Neural cell (in vitro differentiated cells): ENCODE measurements at regions not wholly inside any gene's neighbourhood (a gene's known extent, or its start where the extent isn't known, plus 50 kb on each side); places are given as distances from the start of the nearest gene placed in this dataset.

Source experiments
- H2AFZ ChIP-seq: fragments of 200-600, 300-800 bp; sonication (generic), shearing (Covaris generic); 2 replicates; pipeline ENCODE4 v1.6.0; 2014; ENCODE audit warnings: low read depth, mild to moderate bottlenecking, antibody characterized with exemption, low read length, moderate library complexity
- H3F3A ChIP-seq: fragments of 200-600 bp; shearing (Covaris generic); 2 replicates; pipeline ENCODE4 v1.6.1; 2016; ENCODE audit warnings: mild to moderate bottlenecking, moderate library complexity, mixed read lengths, antibody characterized with exemption, low read length; ENCODE audit not compliant: insufficient read depth, poor library complexity, severe bottlenecking
- H3K27ac ChIP-seq: fragments of 200-600, 300-800 bp; sonication (generic), shearing (Covaris generic); 2 replicates; pipeline ENCODE4 v1.5.1; 2014; ENCODE audit warnings: mild to moderate bottlenecking, low read length, moderate library complexity
- H3K27me3 ChIP-seq: fragments of 300-800, 200-600 bp; sonication (generic), shearing (Covaris generic); 2 replicates; pipeline ENCODE4 v1.6.0; 2014; ENCODE audit warnings: mild to moderate bottlenecking, low read depth, low read length, moderate library complexity; ENCODE audit not compliant: insufficient read depth
- H3K36me3 ChIP-seq: fragments of 300-800, 200-600 bp; sonication (generic), shearing (Covaris generic); 2 replicates; pipeline ENCODE4 v1.5.1; 2014; ENCODE audit warnings: mild to moderate bottlenecking, antibody characterized with exemption, low read length, moderate library complexity; ENCODE audit not compliant: insufficient read depth
- H3K4me2 ChIP-seq: fragments of 300-800, 200-600 bp; sonication (generic), shearing (Covaris generic); 2 replicates; pipeline ENCODE4 v1.6.0; 2014; ENCODE audit warnings: mild to moderate bottlenecking, low read length
- H3K4me3 ChIP-seq: fragments of 300-800, 200-600 bp; sonication (generic), shearing (Covaris generic); 2 replicates; pipeline ENCODE4 v1.5.1; 2014; ENCODE audit warnings: mild to moderate bottlenecking, low read length, moderate library complexity
- H3K79me2 ChIP-seq: fragments of 200-600 bp; shearing (Covaris generic); replicated peaks from 2 replicates; pipeline ENCODE4 v1.6.0; 2014; ENCODE audit warnings: mild to moderate bottlenecking, low read length, moderate library complexity; ENCODE audit not compliant: insufficient read depth
- H3K9ac ChIP-seq: fragments of 300-800, 200-600 bp; sonication (generic), shearing (Covaris generic); 2 replicates; pipeline ENCODE4 v1.6.1; 2016; ENCODE audit warnings: mild to moderate bottlenecking, low read length, mixed read lengths
- H3K9me2 ChIP-seq: fragments of 200-600 bp; shearing (Covaris generic); 2 replicates; pipeline ENCODE4 v1.6.1; 2016; ENCODE audit warnings: mild to moderate bottlenecking, low read length, mixed read lengths; ENCODE audit not compliant: insufficient read depth
- H3K9me3 ChIP-seq: fragments of 200-600, 300-800 bp; sonication (generic), shearing (Covaris generic); 2 replicates; pipeline ENCODE4 v1.6.1; 2016; ENCODE audit warnings: mild to moderate bottlenecking, mixed run types, low read length, moderate library complexity, mixed read lengths
- H4K20me1 ChIP-seq: fragments of 200-600 bp; shearing (Covaris generic); 2 replicates; pipeline ENCODE4 v1.6.1; 2016; ENCODE audit warnings: mild to moderate bottlenecking, mixed run types; ENCODE audit not compliant: insufficient read depth
- EP300 ChIP-seq: fragments of 450-650 bp; conservative IDR thresholded peaks from 2 replicates; pipeline ENCODE4 v1.6.1; 2014; ENCODE audit warnings: antibody characterized with exemption, mild to moderate bottlenecking, moderate library complexity; ENCODE audit not compliant: poor library complexity, severe bottlenecking
- EZH2 ChIP-seq: fragments of 200-600, 300-800 bp; shearing (Covaris generic), sonication (generic); IDR thresholded peaks from 2 replicates; pipeline ENCODE4 v1.6.1; 2014; ENCODE audit warnings: antibody characterized with exemption, low read length, borderline replicate concordance, mild to moderate bottlenecking; ENCODE audit not compliant: insufficient read depth, poor library complexity, severe bottlenecking
- MXI1 ChIP-seq: fragments of 450-650 bp; conservative IDR thresholded peaks from 2 replicates; pipeline ENCODE4 v1.6.1; 2014; ENCODE audit warnings: antibody characterized with exemption, mild to moderate bottlenecking; ENCODE audit not compliant: poor library complexity, severe bottlenecking
- POLR2AphosphoS5 ChIP-seq: IDR thresholded peaks from 2 replicates; pipeline ENCODE4 v1.6.1; 2012
- RAD21 ChIP-seq: fragments of 450-650 bp; conservative IDR thresholded peaks from 2 replicates; pipeline ENCODE4 v1.6.1; 2014; ENCODE audit warnings: antibody characterized with exemption, mild to moderate bottlenecking, moderate library complexity
- SMC3 ChIP-seq: fragments of 450-650 bp; conservative IDR thresholded peaks from 2 replicates; pipeline ENCODE4 v1.6.1; 2014; ENCODE audit warnings: antibody characterized with exemption, mild to moderate bottlenecking, moderate library complexity; ENCODE audit not compliant: poor library complexity
- TAF1 ChIP-seq: IDR thresholded peaks from 2 replicates; pipeline ENCODE4 v1.6.1; 2012; ENCODE audit warnings: low read depth
- TF ChIP-seq, protein P1 (sequence below): fragments of 450-650 bp; IDR thresholded peaks from 2 replicates; pipeline ENCODE4 v1.5.1; 2014; ENCODE audit warnings: antibody characterized with exemption, mild to moderate bottlenecking, moderate library complexity; ENCODE audit not compliant: poor library complexity, severe bottlenecking
- TF ChIP-seq, protein P2 (sequence below): IDR thresholded peaks from 2 replicates; pipeline ENCODE4 v1.6.1; 2012; ENCODE audit warnings: borderline replicate concordance

DNA sequence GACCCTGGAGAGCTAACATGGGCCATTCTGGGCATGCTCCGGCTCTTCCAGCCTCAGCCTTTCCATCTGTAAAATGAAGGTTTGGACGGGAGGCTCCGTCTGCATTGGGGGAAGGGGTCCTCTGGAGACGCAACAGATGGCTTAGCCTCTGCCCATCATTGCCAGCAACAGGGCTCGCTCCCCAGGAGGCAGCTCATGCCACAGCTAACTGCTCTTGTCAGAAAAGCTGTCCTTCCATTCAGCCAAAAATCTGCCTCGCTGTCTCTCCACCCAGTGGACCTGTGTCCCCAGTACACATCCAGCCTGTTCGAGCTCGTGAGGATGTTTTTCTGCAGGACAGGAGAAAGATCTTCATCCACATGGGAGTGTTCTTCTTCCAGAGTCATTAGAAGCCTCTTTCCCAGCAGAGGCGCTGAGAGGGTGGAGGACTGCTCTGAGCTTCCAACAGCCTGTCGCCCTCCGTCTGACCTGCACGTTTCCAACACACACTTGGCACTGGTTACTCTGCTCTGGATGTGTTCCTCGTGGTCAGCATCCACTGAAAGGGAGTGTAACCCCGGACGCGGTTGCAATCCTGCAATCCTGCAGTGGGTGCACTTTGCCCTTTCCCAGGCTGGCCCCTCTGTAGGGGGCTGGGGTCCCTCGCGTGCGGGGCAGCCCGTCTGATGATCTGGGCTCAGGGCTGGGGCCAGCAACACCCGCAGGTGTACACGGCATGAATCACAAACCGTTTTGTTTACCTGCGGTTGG, 1340.9 kb downstream of the TBC1D22A start:
- no peak overlapping the region for H3K27ac ChIP-seq
- H3K79me2 ChIP-seq: no peaks in the 10 kb centered on the region
- H2AFZ ChIP-seq: no peak overlapping the region
- no peaks in the 10 kb centered on the region for H3F3A ChIP-seq
- TF ChIP-seq EP300 (no peak), MXI1 (no peak), TAF1 (no peak), SMC3 (no peak), RAD21 (no peak), POLR2AphosphoS5 (no peak), EZH2 (no peak)
- TF ChIP-seq, protein P1, sequence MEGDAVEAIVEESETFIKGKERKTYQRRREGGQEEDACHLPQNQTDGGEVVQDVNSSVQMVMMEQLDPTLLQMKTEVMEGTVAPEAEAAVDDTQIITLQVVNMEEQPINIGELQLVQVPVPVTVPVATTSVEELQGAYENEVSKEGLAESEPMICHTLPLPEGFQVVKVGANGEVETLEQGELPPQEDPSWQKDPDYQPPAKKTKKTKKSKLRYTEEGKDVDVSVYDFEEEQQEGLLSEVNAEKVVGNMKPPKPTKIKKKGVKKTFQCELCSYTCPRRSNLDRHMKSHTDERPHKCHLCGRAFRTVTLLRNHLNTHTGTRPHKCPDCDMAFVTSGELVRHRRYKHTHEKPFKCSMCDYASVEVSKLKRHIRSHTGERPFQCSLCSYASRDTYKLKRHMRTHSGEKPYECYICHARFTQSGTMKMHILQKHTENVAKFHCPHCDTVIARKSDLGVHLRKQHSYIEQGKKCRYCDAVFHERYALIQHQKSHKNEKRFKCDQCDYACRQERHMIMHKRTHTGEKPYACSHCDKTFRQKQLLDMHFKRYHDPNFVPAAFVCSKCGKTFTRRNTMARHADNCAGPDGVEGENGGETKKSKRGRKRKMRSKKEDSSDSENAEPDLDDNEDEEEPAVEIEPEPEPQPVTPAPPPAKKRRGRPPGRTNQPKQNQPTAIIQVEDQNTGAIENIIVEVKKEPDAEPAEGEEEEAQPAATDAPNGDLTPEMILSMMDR: no peak
- TF ChIP-seq, protein P2, sequence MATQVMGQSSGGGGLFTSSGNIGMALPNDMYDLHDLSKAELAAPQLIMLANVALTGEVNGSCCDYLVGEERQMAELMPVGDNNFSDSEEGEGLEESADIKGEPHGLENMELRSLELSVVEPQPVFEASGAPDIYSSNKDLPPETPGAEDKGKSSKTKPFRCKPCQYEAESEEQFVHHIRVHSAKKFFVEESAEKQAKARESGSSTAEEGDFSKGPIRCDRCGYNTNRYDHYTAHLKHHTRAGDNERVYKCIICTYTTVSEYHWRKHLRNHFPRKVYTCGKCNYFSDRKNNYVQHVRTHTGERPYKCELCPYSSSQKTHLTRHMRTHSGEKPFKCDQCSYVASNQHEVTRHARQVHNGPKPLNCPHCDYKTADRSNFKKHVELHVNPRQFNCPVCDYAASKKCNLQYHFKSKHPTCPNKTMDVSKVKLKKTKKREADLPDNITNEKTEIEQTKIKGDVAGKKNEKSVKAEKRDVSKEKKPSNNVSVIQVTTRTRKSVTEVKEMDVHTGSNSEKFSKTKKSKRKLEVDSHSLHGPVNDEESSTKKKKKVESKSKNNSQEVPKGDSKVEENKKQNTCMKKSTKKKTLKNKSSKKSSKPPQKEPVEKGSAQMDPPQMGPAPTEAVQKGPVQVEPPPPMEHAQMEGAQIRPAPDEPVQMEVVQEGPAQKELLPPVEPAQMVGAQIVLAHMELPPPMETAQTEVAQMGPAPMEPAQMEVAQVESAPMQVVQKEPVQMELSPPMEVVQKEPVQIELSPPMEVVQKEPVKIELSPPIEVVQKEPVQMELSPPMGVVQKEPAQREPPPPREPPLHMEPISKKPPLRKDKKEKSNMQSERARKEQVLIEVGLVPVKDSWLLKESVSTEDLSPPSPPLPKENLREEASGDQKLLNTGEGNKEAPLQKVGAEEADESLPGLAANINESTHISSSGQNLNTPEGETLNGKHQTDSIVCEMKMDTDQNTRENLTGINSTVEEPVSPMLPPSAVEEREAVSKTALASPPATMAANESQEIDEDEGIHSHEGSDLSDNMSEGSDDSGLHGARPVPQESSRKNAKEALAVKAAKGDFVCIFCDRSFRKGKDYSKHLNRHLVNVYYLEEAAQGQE: no peak
- no peaks in the 10 kb centered on the region for H3K36me3 ChIP-seq
- no peaks in the 10 kb centered on the region for H3K9me2 ChIP-seq
- H3K4me2 ChIP-seq: no peak overlapping the region
- H3K9me3 ChIP-seq: no peaks in the 10 kb centered on the region
- no peak overlapping the region for H3K9ac ChIP-seq
- H4K20me1 ChIP-seq: no peaks in the 10 kb centered on the region
- H3K27me3 ChIP-seq: no peaks in the 10 kb centered on the region
- H3K4me3 ChIP-seq: no peak overlapping the region

DNA sequence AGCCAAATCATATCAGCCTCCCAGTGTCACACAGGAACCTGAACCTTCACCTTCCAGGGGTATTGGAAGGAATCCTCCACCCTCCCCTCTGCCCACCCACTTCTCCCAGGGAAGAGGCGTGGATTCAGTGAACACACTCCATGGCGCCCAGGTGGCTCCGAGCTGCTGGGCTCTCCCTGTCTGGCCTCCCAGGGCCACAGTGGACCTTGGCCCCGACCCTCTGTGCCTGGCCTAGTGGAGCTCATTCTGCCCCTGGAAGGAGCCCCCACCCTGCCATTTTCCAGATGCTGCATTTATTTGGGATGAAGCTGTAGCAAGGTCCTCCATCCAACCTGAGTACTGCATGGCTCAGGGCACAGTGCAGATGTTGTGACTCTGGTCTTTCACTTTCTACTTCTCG, 1340.1 kb downstream of the TBC1D22A start:
- TF ChIP-seq EP300 (no peak), POLR2AphosphoS5 (no peak), TAF1 (no peak), RAD21 (no peak), MXI1 (no peak), SMC3 (no peak), EZH2 (no peak)
- TF ChIP-seq, protein P2: no peak
- TF ChIP-seq, protein P1: no peak
- Histone ChIP-seq H4K20me1 (no peaks in the 10 kb centered on the region), H3K27ac (no peak overlapping the region), H3K27me3 (no peaks in the 10 kb centered on the region), H3K9me2 (no peaks in the 10 kb centered on the region), H3K36me3 (no peaks in the 10 kb centered on the region), H3K9ac (no peak overlapping the region), H2AFZ (no peak overlapping the region), H3K4me3 (no peak overlapping the region), H3K9me3 (no peaks in the 10 kb centered on the region), H3K4me2 (no peak overlapping the region), H3K79me2 (no peaks in the 10 kb centered on the region), H3F3A (no peaks in the 10 kb centered on the region)
